ENCODE measurements at regions not wholly inside any gene's neighbourhood (a gene's known extent, or its start where the extent isn't known, plus 50 kb on each side); places are given as distances from the start of the nearest gene placed in this dataset.

DNA sequence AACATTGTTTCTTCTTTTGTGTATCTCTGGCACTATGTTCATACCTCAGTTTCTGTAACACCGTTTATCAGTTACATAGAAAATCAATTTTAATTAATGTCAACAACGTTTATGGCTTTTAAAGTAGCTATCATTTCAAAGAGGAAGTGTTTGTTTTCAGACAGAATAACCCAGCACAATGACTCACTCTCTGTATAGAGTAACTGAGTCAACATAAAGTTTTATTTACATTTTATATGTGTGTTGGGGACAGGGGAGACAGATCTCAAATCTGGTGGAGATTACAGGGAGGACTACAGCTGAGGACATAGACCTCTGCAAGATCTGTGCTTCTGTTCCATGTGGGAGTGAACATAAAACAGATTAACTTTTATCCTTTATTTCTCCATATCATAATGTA lies 2590.1 kb downstream of the PCDH9 start:
- Mint-ChIP-seq H3K4me1 (ENCODE audit: low read depth, unreplicated experiment) (no peaks in the 10 kb centered on the region), H3K9me3 (ENCODE audit: unreplicated experiment) (no peaks in the 10 kb centered on the region), H3K4me3 (ENCODE audit: unreplicated experiment) (no peak overlapping the region), H3K27me3 (ENCODE audit: low read depth, unreplicated experiment) (no peaks in the 10 kb centered on the region), H3K27ac (ENCODE audit: unreplicated experiment) (no peak overlapping the region), H3K36me3 (ENCODE audit: low read depth, unreplicated experiment) (no peaks in the 10 kb centered on the region)
- H3K79me2 ChIP-seq (ENCODE audit: insufficient read depth, low read length), result no peaks in the 10 kb centered on the region
- H3K4me2 ChIP-seq (ENCODE audit: low read length), result no peak overlapping the region
- no peaks in the 10 kb centered on the region for H3K27me3 ChIP-seq (ENCODE audit: insufficient read depth, low read length)
- H2AFZ ChIP-seq (ENCODE audit: low read depth, low read length), result no peak overlapping the region
- no peak for FAIRE-seq
- H3K27ac ChIP-seq (ENCODE audit: low read depth, low read length), result no peak overlapping the region
- H3K9ac ChIP-seq (ENCODE audit: low read length), result no peak overlapping the region
- no peak overlapping the region for H3K4me3 ChIP-seq (ENCODE audit: insufficient read depth, low read depth, low read length)
- TF ChIP-seq, protein P1, sequence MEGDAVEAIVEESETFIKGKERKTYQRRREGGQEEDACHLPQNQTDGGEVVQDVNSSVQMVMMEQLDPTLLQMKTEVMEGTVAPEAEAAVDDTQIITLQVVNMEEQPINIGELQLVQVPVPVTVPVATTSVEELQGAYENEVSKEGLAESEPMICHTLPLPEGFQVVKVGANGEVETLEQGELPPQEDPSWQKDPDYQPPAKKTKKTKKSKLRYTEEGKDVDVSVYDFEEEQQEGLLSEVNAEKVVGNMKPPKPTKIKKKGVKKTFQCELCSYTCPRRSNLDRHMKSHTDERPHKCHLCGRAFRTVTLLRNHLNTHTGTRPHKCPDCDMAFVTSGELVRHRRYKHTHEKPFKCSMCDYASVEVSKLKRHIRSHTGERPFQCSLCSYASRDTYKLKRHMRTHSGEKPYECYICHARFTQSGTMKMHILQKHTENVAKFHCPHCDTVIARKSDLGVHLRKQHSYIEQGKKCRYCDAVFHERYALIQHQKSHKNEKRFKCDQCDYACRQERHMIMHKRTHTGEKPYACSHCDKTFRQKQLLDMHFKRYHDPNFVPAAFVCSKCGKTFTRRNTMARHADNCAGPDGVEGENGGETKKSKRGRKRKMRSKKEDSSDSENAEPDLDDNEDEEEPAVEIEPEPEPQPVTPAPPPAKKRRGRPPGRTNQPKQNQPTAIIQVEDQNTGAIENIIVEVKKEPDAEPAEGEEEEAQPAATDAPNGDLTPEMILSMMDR (IDR thresholded peaks at IDR 0.05; ENCODE audit: insufficient read depth, low read depth, low read length), result no peak
- TF ChIP-seq EZH2 (IDR thresholded peaks at IDR 0.05; ENCODE audit: insufficient read depth, low read length), result no peak
- no peaks in the 10 kb centered on the region for H3K4me1 ChIP-seq (ENCODE audit: insufficient read depth, low read length)
- H3K9me3 ChIP-seq (ENCODE audit: insufficient read depth, low read depth, low read length), result no peaks in the 10 kb centered on the region
- DNase-seq (ENCODE audit: low read depth), result no peak
- no peaks in the 10 kb centered on the region for H4K20me1 ChIP-seq (ENCODE audit: insufficient read depth, low read length)
- H3K36me3 ChIP-seq (ENCODE audit: insufficient read depth, low read length), result no peaks in the 10 kb centered on the region

DNA sequence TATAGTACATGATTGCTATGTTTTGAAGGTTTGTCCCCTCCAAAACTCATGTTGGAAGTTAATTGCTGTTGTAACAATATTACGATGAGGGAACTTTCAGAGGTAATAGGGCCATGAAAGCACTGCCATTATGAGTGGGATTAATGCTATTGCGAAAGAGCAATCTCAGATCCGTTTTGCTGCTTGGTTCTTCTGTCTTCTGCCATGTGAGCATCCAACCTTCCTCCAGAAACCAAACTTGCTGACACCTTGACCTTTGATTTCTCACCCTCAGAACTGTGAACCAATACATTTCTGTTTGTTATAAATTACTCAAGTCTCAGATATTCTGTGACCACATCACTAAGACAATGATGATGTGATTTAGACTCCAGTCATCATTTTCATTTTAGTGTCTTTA lies 2590.9 kb downstream of the PCDH9 start:
- Histone ChIP-seq H3K79me2 (ENCODE audit: insufficient read depth, low read length) (no peaks in the 10 kb centered on the region), H3K9me3 (ENCODE audit: insufficient read depth, low read depth, low read length) (no peaks in the 10 kb centered on the region), H3K36me3 (ENCODE audit: insufficient read depth, low read length) (no peaks in the 10 kb centered on the region), H2AFZ (ENCODE audit: low read depth, low read length) (no peak overlapping the region), H3K4me2 (ENCODE audit: low read length) (no peak overlapping the region), H3K27me3 (ENCODE audit: insufficient read depth, low read length) (no peaks in the 10 kb centered on the region), H3K4me3 (ENCODE audit: insufficient read depth, low read depth, low read length) (no peak overlapping the region), H4K20me1 (ENCODE audit: insufficient read depth, low read length) (no peaks in the 10 kb centered on the region), H3K9ac (ENCODE audit: low read length) (no peak overlapping the region), H3K4me1 (ENCODE audit: insufficient read depth, low read length) (no peaks in the 10 kb centered on the region), H3K27ac (ENCODE audit: low read depth, low read length) (no peak overlapping the region)
- Mint-ChIP-seq H3K36me3 (ENCODE audit: low read depth, unreplicated experiment) (no peaks in the 10 kb centered on the region), H3K4me3 (ENCODE audit: unreplicated experiment) (no peak overlapping the region), H3K27me3 (ENCODE audit: low read depth, unreplicated experiment) (no peaks in the 10 kb centered on the region), H3K27ac (ENCODE audit: unreplicated experiment) (no peak overlapping the region), H3K9me3 (ENCODE audit: unreplicated experiment) (no peaks in the 10 kb centered on the region), H3K4me1 (ENCODE audit: low read depth, unreplicated experiment) (no peaks in the 10 kb centered on the region)
- FAIRE-seq (no peak), DNase-seq (ENCODE audit: low read depth) (no peak)
- no peak for TF ChIP-seq EZH2 (IDR thresholded peaks at IDR 0.05; ENCODE audit: insufficient read depth, low read length)
- TF ChIP-seq, protein P1 (IDR thresholded peaks at IDR 0.05; ENCODE audit: insufficient read depth, low read depth, low read length), result no peak

DNA sequence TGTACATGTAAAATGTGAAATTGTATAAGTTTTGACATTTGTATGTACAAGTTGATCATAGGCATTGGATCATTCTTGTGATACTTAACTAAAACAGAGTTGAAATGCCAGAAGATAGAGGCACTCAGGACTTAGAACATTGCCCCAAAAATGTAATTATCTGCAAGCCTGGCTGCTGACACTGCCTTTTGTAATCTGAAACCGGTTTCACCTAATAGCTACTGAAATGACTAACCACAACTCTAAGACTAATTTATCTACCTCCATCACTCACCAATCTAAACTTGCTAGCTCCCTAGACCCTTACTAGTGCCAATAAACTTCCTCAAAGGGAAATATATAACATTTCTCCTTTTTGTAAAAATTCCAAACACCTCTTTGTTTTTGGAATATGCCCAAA lies 2596.2 kb downstream of the PCDH9 start:
- no peak overlapping the region for H3K4me3 Mint-ChIP-seq (ENCODE audit: unreplicated experiment)

More for the DNA sequence above, 2596.2 kb downstream of the PCDH9 start:
- H3K4me1 ChIP-seq (ENCODE audit: insufficient read depth, low read length), result no peaks in the 10 kb centered on the region
- Mint-ChIP-seq H3K27me3 (ENCODE audit: low read depth, unreplicated experiment) (no peaks in the 10 kb centered on the region), H3K27ac (ENCODE audit: unreplicated experiment) (no peak overlapping the region), H3K9me3 (ENCODE audit: unreplicated experiment) (no peaks in the 10 kb centered on the region), H3K36me3 (ENCODE audit: low read depth, unreplicated experiment) (no peaks in the 10 kb centered on the region), H3K4me1 (ENCODE audit: low read depth, unreplicated experiment) (no peaks in the 10 kb centered on the region)
- H3K27ac ChIP-seq (ENCODE audit: low read depth, low read length), result no peak overlapping the region
- TF ChIP-seq, protein P1 (IDR thresholded peaks at IDR 0.05; ENCODE audit: insufficient read depth, low read depth, low read length), result no peak
- no peak for TF ChIP-seq EZH2 (IDR thresholded peaks at IDR 0.05; ENCODE audit: insufficient read depth, low read length)
- no peaks in the 10 kb centered on the region for H4K20me1 ChIP-seq (ENCODE audit: insufficient read depth, low read length)
- no peak overlapping the region for H3K4me3 ChIP-seq (ENCODE audit: insufficient read depth, low read depth, low read length)
- no peaks in the 10 kb centered on the region for H3K27me3 ChIP-seq (ENCODE audit: insufficient read depth, low read length)
- H3K4me2 ChIP-seq (ENCODE audit: low read length), result no peak overlapping the region
- peak; percentile 46 for DNase-seq (ENCODE audit: low read depth)
- no peak overlapping the region for H3K9ac ChIP-seq (ENCODE audit: low read length)
- no peaks in the 10 kb centered on the region for H3K9me3 ChIP-seq (ENCODE audit: insufficient read depth, low read depth, low read length)
- H3K36me3 ChIP-seq (ENCODE audit: insufficient read depth, low read length), result no peaks in the 10 kb centered on the region
- FAIRE-seq, result no peak
- no peak overlapping the region for H2AFZ ChIP-seq (ENCODE audit: low read depth, low read length)
- H3K79me2 ChIP-seq (ENCODE audit: insufficient read depth, low read length), result no peaks in the 10 kb centered on the region

Data from astrocyte (in vitro differentiated cells and primary cell).